Calu3 (cell line): ENCODE measurements at regions not wholly inside any gene's neighbourhood (a gene's known extent, or its start where the extent isn't known, plus 50 kb on each side); places are given as distances from the start of the nearest gene placed in this dataset.

Source experiments
- BruUV-seq: library from RNA; stranded (reverse); fragments of 400-500 nt; replicated peaks from 2 replicates; lab custom pipeline; 2021; lab: Mats Ljungman, UMichigan
- CTCF ChIA-PET: fragments of 300-600 bp; sonication (Branson Sonifier 250); formaldehyde crosslinking; loops from one replicate; lab custom pipeline; 2022; ENCODE audit warnings: antibody characterized with exemption; lab: Charles Lee
- DNase-seq: peaks from one replicate; pipeline ENCODE4 v3.0.0; 2022
- H3K27ac Mint-ChIP-seq: one replicate; pipeline ENCODE4 v1.8.0; 2022; ENCODE audit warnings: mixed read lengths; ENCODE audit not compliant: unreplicated experiment
- H3K27me3 Mint-ChIP-seq: one replicate; pipeline ENCODE4 v1.8.0; 2022; ENCODE audit warnings: mixed read lengths; ENCODE audit not compliant: unreplicated experiment
- H3K36me3 Mint-ChIP-seq: one replicate; pipeline ENCODE4 v1.8.0; 2022; ENCODE audit warnings: mild to moderate bottlenecking, moderate library complexity, mixed read lengths; ENCODE audit not compliant: insufficient read depth, unreplicated experiment
- H3K4me1 Mint-ChIP-seq: one replicate; pipeline ENCODE4 v1.8.0; 2022; ENCODE audit warnings: mild to moderate bottlenecking, low read depth, mixed read lengths; ENCODE audit not compliant: unreplicated experiment
- H3K4me3 Mint-ChIP-seq: one replicate; pipeline ENCODE4 v1.8.0; 2022; ENCODE audit warnings: mild to moderate bottlenecking, low read depth, moderate library complexity, mixed read lengths; ENCODE audit not compliant: unreplicated experiment
- H3K9me3 Mint-ChIP-seq: one replicate; pipeline ENCODE4 v1.8.0; 2022; ENCODE audit warnings: low read depth, mixed read lengths; ENCODE audit not compliant: unreplicated experiment
- intact Hi-C: fragments of 100-400 bp; cut with micrococcal nuclease; formaldehyde crosslinking; loops from one replicate; pipeline ENCODE4 v1.10.0; 2022; ENCODE audit not compliant: unreplicated experiment
- TF ChIP-seq, protein P1 (sequence below): fragments of 200-600 bp; IDR thresholded peaks from one replicate; pipeline ENCODE4 v1.8.0; 2022; ENCODE audit warnings: antibody characterized with exemption; ENCODE audit not compliant: unreplicated experiment

DNA sequence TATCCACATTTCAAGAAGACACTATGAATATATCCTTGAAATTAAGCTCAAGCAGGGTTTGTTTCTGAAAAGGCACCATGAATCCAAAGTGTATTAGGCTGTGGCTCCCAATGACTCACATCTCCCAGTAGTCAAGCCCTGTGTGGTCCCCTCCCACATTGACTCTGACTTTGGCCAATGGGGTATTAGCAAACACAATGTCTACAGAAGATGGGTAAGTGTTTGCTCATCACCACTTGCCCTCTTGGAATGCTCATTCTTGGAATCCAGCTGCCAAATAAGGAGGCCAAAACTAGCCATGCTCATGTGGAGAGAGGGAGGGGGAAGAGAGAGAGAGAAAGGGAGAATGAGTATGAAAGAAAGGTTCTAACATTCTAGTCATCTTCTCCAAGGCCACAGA is 490.0 kb downstream of the TXNL1 start:
- Mint-ChIP-seq H3K4me1 (no peaks in the 10 kb centered on the region), H3K27ac (no peak overlapping the region), H3K4me3 (no peak overlapping the region), H3K27me3 (no peaks in the 10 kb centered on the region), H3K9me3 (peaks cover 3% of the 10 kb centered on the region), H3K36me3 (no peaks in the 10 kb centered on the region)
- TF ChIP-seq, protein P1, sequence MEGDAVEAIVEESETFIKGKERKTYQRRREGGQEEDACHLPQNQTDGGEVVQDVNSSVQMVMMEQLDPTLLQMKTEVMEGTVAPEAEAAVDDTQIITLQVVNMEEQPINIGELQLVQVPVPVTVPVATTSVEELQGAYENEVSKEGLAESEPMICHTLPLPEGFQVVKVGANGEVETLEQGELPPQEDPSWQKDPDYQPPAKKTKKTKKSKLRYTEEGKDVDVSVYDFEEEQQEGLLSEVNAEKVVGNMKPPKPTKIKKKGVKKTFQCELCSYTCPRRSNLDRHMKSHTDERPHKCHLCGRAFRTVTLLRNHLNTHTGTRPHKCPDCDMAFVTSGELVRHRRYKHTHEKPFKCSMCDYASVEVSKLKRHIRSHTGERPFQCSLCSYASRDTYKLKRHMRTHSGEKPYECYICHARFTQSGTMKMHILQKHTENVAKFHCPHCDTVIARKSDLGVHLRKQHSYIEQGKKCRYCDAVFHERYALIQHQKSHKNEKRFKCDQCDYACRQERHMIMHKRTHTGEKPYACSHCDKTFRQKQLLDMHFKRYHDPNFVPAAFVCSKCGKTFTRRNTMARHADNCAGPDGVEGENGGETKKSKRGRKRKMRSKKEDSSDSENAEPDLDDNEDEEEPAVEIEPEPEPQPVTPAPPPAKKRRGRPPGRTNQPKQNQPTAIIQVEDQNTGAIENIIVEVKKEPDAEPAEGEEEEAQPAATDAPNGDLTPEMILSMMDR = no peak
- BruUV-seq = no TSS peak
- intact Hi-C loops = no loop called here
- no peak for DNase-seq
- CTCF ChIA-PET = no interaction called here

DNA sequence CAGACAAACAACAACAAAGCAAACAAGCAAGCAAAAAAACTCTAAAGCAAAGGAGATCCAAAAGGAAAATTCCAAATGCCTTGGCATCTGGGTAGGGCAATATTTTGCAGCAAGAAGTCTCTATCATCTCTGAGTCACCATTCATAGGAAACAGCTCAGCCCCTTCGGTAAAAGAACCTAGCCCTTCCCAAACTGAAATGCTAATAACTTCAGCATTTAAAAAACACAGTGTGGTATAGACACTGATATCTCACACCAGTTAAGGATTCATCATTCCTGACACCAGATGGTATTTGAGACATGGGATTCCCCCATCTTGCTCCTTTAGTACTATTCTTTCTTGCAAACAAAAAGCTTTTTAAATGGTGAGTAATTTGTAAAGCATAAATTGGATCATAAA is 491.8 kb downstream of the TXNL1 start:
- H3K27ac Mint-ChIP-seq = no peak overlapping the region
- no peak overlapping the region for H3K4me3 Mint-ChIP-seq
- intact Hi-C loops = no loop called here
- no peak for DNase-seq
- H3K36me3 Mint-ChIP-seq = no peaks in the 10 kb centered on the region
- no TSS peak for BruUV-seq
- peaks cover 3% of the 10 kb centered on the region for H3K9me3 Mint-ChIP-seq
- H3K27me3 Mint-ChIP-seq = no peaks in the 10 kb centered on the region
- CTCF ChIA-PET = no interaction called here
- TF ChIP-seq, protein P1 = no peak
- no peaks in the 10 kb centered on the region for H3K4me1 Mint-ChIP-seq

DNA sequence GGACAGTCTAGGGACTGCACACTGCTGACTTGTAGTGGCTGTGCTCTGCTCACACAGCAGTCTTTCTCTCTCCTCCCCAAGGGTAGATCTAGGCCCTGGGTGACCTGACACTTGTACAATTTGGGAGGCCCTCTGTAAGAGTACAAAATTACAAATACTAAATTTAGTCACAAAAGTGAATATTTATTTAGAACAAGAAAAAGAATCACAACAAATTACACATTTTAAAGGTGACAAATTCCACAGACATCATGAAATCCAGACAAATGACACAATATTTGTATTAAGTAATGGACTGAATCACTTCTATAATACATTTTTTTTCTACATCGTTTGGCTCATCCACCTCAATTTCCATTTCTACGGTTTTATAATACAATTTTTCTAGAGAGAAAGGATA is 496.4 kb downstream of the TXNL1 start:
- Mint-ChIP-seq H3K4me3 (no peak overlapping the region), H3K36me3 (no peaks in the 10 kb centered on the region), H3K27ac (no peak overlapping the region), H3K27me3 (no peaks in the 10 kb centered on the region), H3K9me3 (no peaks in the 10 kb centered on the region), H3K4me1 (no peaks in the 10 kb centered on the region)
- no TSS peak for BruUV-seq
- TF ChIP-seq, protein P1 = no peak
- DNase-seq = no peak
- CTCF ChIA-PET = no interaction called here
- intact Hi-C loops = no loop called here

DNA sequence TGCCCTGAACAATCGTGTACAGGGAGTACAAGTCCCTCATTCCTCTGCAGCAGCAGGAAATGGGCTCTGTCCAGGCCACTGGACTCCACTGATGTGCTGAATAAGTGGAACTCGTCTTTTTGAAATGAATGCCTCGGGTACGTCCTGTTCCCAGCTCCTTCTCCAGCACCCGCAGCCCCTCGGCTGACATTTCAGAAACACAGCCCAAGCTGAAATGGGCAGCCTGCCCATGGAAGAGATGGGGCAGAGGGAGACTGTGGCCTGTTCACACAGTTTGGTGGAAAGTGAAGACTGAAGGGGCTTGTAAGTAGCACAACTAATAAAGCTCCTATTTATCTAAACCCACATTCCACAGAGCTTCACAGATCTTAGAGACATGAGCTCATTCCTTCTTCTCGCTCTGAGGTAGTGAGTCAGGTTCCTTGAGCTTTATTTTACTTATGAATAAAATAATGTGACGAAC is 498.6 kb downstream of the TXNL1 start:
- no peak for DNase-seq

More for the DNA sequence above, 498.6 kb downstream of the TXNL1 start:
- Mint-ChIP-seq H3K27me3 (no peaks in the 10 kb centered on the region), H3K27ac (no peak overlapping the region), H3K4me3 (no peak overlapping the region), H3K9me3 (no peaks in the 10 kb centered on the region), H3K36me3 (no peaks in the 10 kb centered on the region), H3K4me1 (no peaks in the 10 kb centered on the region)
- CTCF ChIA-PET = no interaction called here
- intact Hi-C loops = no loop called here
- TF ChIP-seq, protein P1 = no peak
- no TSS peak for BruUV-seq
